ENCODE measurements at regions not wholly inside any gene's neighbourhood (a gene's known extent, or its start where the extent isn't known, plus 50 kb on each side); places are given as distances from the start of the nearest gene placed in this dataset.

GRCh38 chr3:17954801-17955200, 212.4 kb upstream of the TBC1D5 start:
- no peaks in the 10 kb centered on the region for H3K36me3 ChIP-seq (ENCODE audit: low read length)
- no peaks in the 10 kb centered on the region for H4K20me1 ChIP-seq (ENCODE audit: low read depth, low read length)
- no peaks in the 10 kb centered on the region for H3K9me2 ChIP-seq (replicated peaks; ENCODE audit: insufficient read depth, low read length)
- H3K79me2 ChIP-seq (ENCODE audit: insufficient read depth, low read length), result no peaks in the 10 kb centered on the region
- no peaks in the 10 kb centered on the region for H3K9me3 ChIP-seq (ENCODE audit: insufficient read depth, low read length)
- H3K9ac ChIP-seq (ENCODE audit: low read length), result no peak overlapping the region
- no peak overlapping the region for H3K4me2 ChIP-seq (ENCODE audit: low read depth, low read length, poor library complexity, severe bottlenecking)
- H3K27ac ChIP-seq (ENCODE audit: low read depth, low read length), result no peak overlapping the region
- no peaks in the 10 kb centered on the region for H3F3A ChIP-seq (ENCODE audit: insufficient read depth)
- H3K4me3 ChIP-seq (ENCODE audit: insufficient read depth, low read length, poor library complexity, severe bottlenecking), result no peak overlapping the region
- H2AFZ ChIP-seq (ENCODE audit: low read depth, low read length, severe bottlenecking), result no peak overlapping the region
- H3K27me3 ChIP-seq (ENCODE audit: low read length), result no peaks in the 10 kb centered on the region
- TF ChIP-seq EZH2phosphoT487 (conservative IDR thresholded peaks at IDR 0.05; ENCODE audit: low read length), result no peak
- TF ChIP-seq CTCF (IDR thresholded peaks at IDR 0.05; ENCODE audit: insufficient read depth, low read length, poor library complexity, severe bottlenecking), result no peak

DNA sequence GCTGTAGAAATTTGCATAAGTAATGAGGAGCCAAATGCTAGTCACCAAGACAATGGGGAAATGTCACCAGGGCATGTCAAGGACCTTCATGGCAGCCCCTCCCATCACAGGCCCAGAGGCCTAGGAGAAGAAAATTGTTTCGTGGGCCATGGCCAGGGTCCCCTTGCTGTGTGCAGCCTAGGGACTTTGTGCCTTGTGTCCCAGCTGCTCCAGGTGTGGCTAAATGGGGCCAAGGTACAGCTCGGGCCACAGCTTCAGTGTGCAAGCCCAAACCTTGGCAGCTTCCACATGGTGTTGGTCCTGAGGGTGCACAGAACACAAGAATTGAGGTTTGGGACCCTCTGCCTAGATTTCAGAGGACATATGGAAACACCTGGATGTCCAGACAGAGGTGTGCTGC, 208.8 kb upstream of the TBC1D5 start:
- H3K9me3 ChIP-seq (ENCODE audit: insufficient read depth, low read length), result no peaks in the 10 kb centered on the region

DNA sequence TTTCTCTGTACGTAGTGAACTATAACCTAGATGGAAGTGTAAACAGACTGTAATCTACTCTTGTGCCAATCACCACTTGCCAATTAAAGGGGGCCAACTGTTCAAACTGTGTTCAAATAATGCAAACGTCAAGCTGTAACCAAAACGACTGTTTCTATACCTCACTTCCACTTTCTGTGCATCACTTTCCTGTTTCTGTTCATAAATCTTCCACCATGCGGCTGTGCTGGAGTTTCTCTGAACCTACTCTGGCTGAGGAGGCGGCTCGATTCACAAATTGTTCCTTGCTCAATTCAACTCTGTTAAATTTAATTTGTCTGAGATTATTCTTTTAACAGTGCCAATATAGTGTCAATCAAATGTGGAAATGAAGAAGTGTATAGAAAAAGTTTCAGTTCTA, 206.7 kb upstream of the TBC1D5 start:
- no peak overlapping the region for H3K4me3 ChIP-seq (ENCODE audit: insufficient read depth, low read length, poor library complexity, severe bottlenecking)
- H3K9me3 ChIP-seq (ENCODE audit: insufficient read depth, low read length), result no peaks in the 10 kb centered on the region
- H3K4me2 ChIP-seq (ENCODE audit: low read depth, low read length, poor library complexity, severe bottlenecking), result no peak overlapping the region
- no peak overlapping the region for H3K9ac ChIP-seq (ENCODE audit: low read length)
- H3K79me2 ChIP-seq (ENCODE audit: insufficient read depth, low read length), result no peaks in the 10 kb centered on the region
- TF ChIP-seq CTCF (IDR thresholded peaks at IDR 0.05; ENCODE audit: insufficient read depth, low read length, poor library complexity, severe bottlenecking) (no peak), EZH2phosphoT487 (conservative IDR thresholded peaks at IDR 0.05; ENCODE audit: low read length) (no peak)
- no peak overlapping the region for H3K27ac ChIP-seq (ENCODE audit: low read depth, low read length)
- H4K20me1 ChIP-seq (ENCODE audit: low read depth, low read length), result no peaks in the 10 kb centered on the region
- no peaks in the 10 kb centered on the region for H3K9me2 ChIP-seq (replicated peaks; ENCODE audit: insufficient read depth, low read length)
- no peaks in the 10 kb centered on the region for H3K27me3 ChIP-seq (ENCODE audit: low read length)
- no peaks in the 10 kb centered on the region for H3F3A ChIP-seq (ENCODE audit: insufficient read depth)
- H3K36me3 ChIP-seq (ENCODE audit: low read length), result no peaks in the 10 kb centered on the region
- no peak overlapping the region for H2AFZ ChIP-seq (ENCODE audit: low read depth, low read length, severe bottlenecking)

More for the DNA sequence above, 208.8 kb upstream of the TBC1D5 start:
- Histone ChIP-seq H3K27me3 (ENCODE audit: low read length) (no peaks in the 10 kb centered on the region), H3F3A (ENCODE audit: insufficient read depth) (no peaks in the 10 kb centered on the region), H3K9me2 (replicated peaks; ENCODE audit: insufficient read depth, low read length) (no peaks in the 10 kb centered on the region), H4K20me1 (ENCODE audit: low read depth, low read length) (no peaks in the 10 kb centered on the region), H3K79me2 (ENCODE audit: insufficient read depth, low read length) (no peaks in the 10 kb centered on the region), H2AFZ (ENCODE audit: low read depth, low read length, severe bottlenecking) (no peak overlapping the region), H3K4me2 (ENCODE audit: low read depth, low read length, poor library complexity, severe bottlenecking) (no peak overlapping the region), H3K9ac (ENCODE audit: low read length) (no peak overlapping the region), H3K36me3 (ENCODE audit: low read length) (no peaks in the 10 kb centered on the region), H3K4me3 (ENCODE audit: insufficient read depth, low read length, poor library complexity, severe bottlenecking) (no peak overlapping the region), H3K27ac (ENCODE audit: low read depth, low read length) (no peak overlapping the region)
- TF ChIP-seq CTCF (IDR thresholded peaks at IDR 0.05; ENCODE audit: insufficient read depth, low read length, poor library complexity, severe bottlenecking), result no peak
- TF ChIP-seq EZH2phosphoT487 (conservative IDR thresholded peaks at IDR 0.05; ENCODE audit: low read length), result no peak

Measured in SU-DHL-6 (cell line).